GM12878 (cell line): ENCODE measurements at regions not wholly inside any gene's neighbourhood (a gene's known extent, or its start where the extent isn't known, plus 50 kb on each side); places are given as distances from the start of the nearest gene placed in this dataset.

ENCODE experiments used
- ATAC-seq: fragments of 200-7000 bp; cut with Tn5 transposase; 3 replicates; pipeline ENCODE4 v1.9.1; 2020; ENCODE audit warnings: mild to moderate bottlenecking, moderate library complexity
- BruUV-seq: library from RNA; stranded (reverse); fragments of 400-500 nt; replicated peaks from 2 replicates; lab custom pipeline; 2021; lab: Mats Ljungman, UMichigan
- CTCF ChIA-PET: fragments of 300-600 bp; sonication (Branson Sonifier 250); formaldehyde crosslinking; extraction: SDS; loops from one replicate; lab custom pipeline; 2021; ENCODE audit warnings: inconsistent platforms; lab: Yijun Ruan, JAX
- POLR2A ChIA-PET: fragments of 350-600 bp; formaldehyde crosslinking; extraction: SDS; loops from one replicate; lab custom pipeline; 2021; ENCODE audit warnings: inconsistent platforms; lab: Charles Lee
- RAD21 ChIA-PET: fragments of 300-600 bp; sonication (Branson Sonifier 250); formaldehyde crosslinking; loops from one replicate; lab custom pipeline; 2023; ENCODE audit warnings: antibody characterized with exemption; ENCODE audit not compliant: unreplicated experiment; lab: Charles Lee
- SMC1A ChIA-PET: fragments of 300-600 bp; sonication (Branson Sonifier 250); formaldehyde crosslinking; loops from one replicate; lab custom pipeline; 2023; ENCODE audit not compliant: unreplicated experiment, uncharacterized antibody; lab: Charles Lee
- DNase-seq: peaks from one replicate; pipeline ENCODE4 v3.0.0-alpha.2; 2011; ENCODE audit warnings: low read depth, low spot score
- FAIRE-seq: peaks from 3 replicates; lab custom pipeline; 2011; peaks lifted over from hg19 to GRCh38; lab: Jason Lieb, UNC
- H2AFZ ChIP-seq: 2 replicates; pipeline ENCODE4 v1.6.0; 2011; ENCODE audit warnings: low read depth, low read length, control low read depth; ENCODE audit not compliant: control insufficient read depth
- H3K27ac ChIP-seq: 2 replicates; pipeline ENCODE4 v1.5.1; 2011; ENCODE audit warnings: control low read depth; ENCODE audit not compliant: control insufficient read depth, insufficient read depth
- H3K27me3 ChIP-seq, 2 experiments: replicated peaks in 1 of 2; 2 replicates each; pipeline versions ENCODE4 v1.6.0 to v1.6.1; 2011; ENCODE audit warnings: low read length in 1 of 2; ENCODE audit not compliant: control insufficient read depth in 2 of 2, insufficient read depth in 2 of 2
- H3K36me3 ChIP-seq, 2 experiments: 2 replicates each; pipeline ENCODE4 v1.5.1; 2011; ENCODE audit warnings: low read length in 1 of 2; ENCODE audit not compliant: control insufficient read depth in 2 of 2, insufficient read depth in 2 of 2
- H3K4me1 ChIP-seq: 2 replicates; pipeline ENCODE4 v1.6.1; 2011; ENCODE audit warnings: mild to moderate bottlenecking, low read length, moderate library complexity, mixed read lengths; ENCODE audit not compliant: control insufficient read depth, insufficient read depth
- H3K4me2 ChIP-seq: 2 replicates; pipeline ENCODE4 v1.6.0; 2011; ENCODE audit warnings: control low read depth; ENCODE audit not compliant: control insufficient read depth, insufficient read depth
- H3K4me3 ChIP-seq: fragments of 200-600 bp; sonication (generic); 2 replicates; pipeline ENCODE4 v1.5.1; 2016
- H3K79me2 ChIP-seq: 2 replicates; pipeline ENCODE4 v1.6.0; 2011; ENCODE audit warnings: low read length; ENCODE audit not compliant: control insufficient read depth, insufficient read depth
- H3K9ac ChIP-seq: 2 replicates; pipeline ENCODE4 v1.8.0; 2011; ENCODE audit warnings: low read length, control low read depth, mixed read lengths; ENCODE audit not compliant: control insufficient read depth, insufficient read depth
- H3K9me3 ChIP-seq: replicated peaks from 3 replicates; pipeline ENCODE4 v1.5.1; 2011; ENCODE audit warnings: mild to moderate bottlenecking, low read length; ENCODE audit not compliant: control insufficient read depth, insufficient read depth
- H4K20me1 ChIP-seq: 2 replicates; pipeline ENCODE4 v1.6.0; 2011; ENCODE audit not compliant: control insufficient read depth, insufficient read depth
- ASH2L ChIP-seq: fragments of 300-600, 200-600 bp; sonication (generic); IDR thresholded peaks from 2 replicates; pipeline ENCODE4 v1.6.1; 2017; ENCODE audit warnings: low read depth, mild to moderate bottlenecking, borderline replicate concordance
- EGR1 ChIP-seq, 2 experiments: IDR thresholded peaks; 1 replicate in 1 of 2; 2 replicates in 1 of 2; pipeline ENCODE4 v1.6.1; 2011 to 2012; ENCODE audit warnings: low read depth in 2 of 2, low read length in 2 of 2, borderline replicate concordance in 1 of 2, mild to moderate bottlenecking in 1 of 2, moderate library complexity in 1 of 2
- PKNOX1 ChIP-seq: fragments of 450-650 bp; IDR thresholded peaks from 2 replicates; pipeline ENCODE4 v1.6.1; 2016; ENCODE audit warnings: mild to moderate bottlenecking
- PRDM15 ChIP-seq: fragments of 450-650 bp; formaldehyde crosslinking; IDR thresholded peaks from 2 replicates; pipeline ENCODE4 v1.4.0; 2020; ENCODE audit warnings: mild to moderate bottlenecking, moderate library complexity
- SMAD1 ChIP-seq: fragments of 450-650 bp; IDR thresholded peaks from 2 replicates; pipeline ENCODE4 v1.6.1; 2018; ENCODE audit warnings: mild to moderate bottlenecking, low read depth; ENCODE audit not compliant: partially characterized antibody
- SUPT20H ChIP-seq: IDR thresholded peaks from 2 replicates; pipeline ENCODE4 v1.6.1; 2011; ENCODE audit warnings: low read depth, mild to moderate bottlenecking, low read length, moderate library complexity, borderline replicate concordance; ENCODE audit not compliant: control insufficient read depth
- SUZ12 ChIP-seq: fragments of 200-600 bp; sonication (generic); IDR thresholded peaks from one replicate; pipeline ENCODE4 v1.6.1; 2018; ENCODE audit warnings: antibody characterized with exemption, mild to moderate bottlenecking; ENCODE audit not compliant: unreplicated experiment
- USF1 ChIP-seq: IDR thresholded peaks from 2 replicates; pipeline ENCODE4 v1.6.1; 2011; ENCODE audit warnings: borderline replicate concordance, low read depth, mild to moderate bottlenecking, moderate library complexity, mixed read lengths, low read length; ENCODE audit not compliant: insufficient read depth; ENCODE audit errors: extremely low read length
- WRNIP1 ChIP-seq: IDR thresholded peaks from 2 replicates; pipeline ENCODE4 v1.6.1; 2011; ENCODE audit warnings: low read depth, low read length, improper control_type of control experiment, borderline replicate concordance
- ZNF207 ChIP-seq: fragments of 450-650 bp; IDR thresholded peaks from 2 replicates; pipeline ENCODE4 v1.6.1; 2014; ENCODE audit warnings: antibody characterized with exemption, mild to moderate bottlenecking, borderline replicate concordance
- ZNF622 ChIP-seq: fragments of 450-650 bp; IDR thresholded peaks from 2 replicates; pipeline ENCODE4 v1.6.1; 2017; ENCODE audit warnings: mild to moderate bottlenecking, inconsistent platforms
- ZSCAN29 ChIP-seq: fragments of 450-650 bp; IDR thresholded peaks from 2 replicates; pipeline ENCODE4 v1.6.1; 2017; ENCODE audit warnings: mild to moderate bottlenecking, moderate library complexity
- WGBS: methylation state at CpG from one replicate; pipeline ENCODE4 v1.1.6; 2016; ENCODE audit warnings: low lambda C conversion rate; ENCODE audit not compliant: insufficient replicate concordance, insufficient coverage; ENCODE audit errors: missing lambda C conversion rate; 5-methylcytosine and 5-hydroxymethylcytosine counted together
- in situ Hi-C: fragments of 300-500 bp; cut with MboI; formaldehyde crosslinking; loops from 9 replicates; pipeline ENCODE4 v1.14.3; 2018; ENCODE audit warnings: mixed read lengths
- intact Hi-C: fragments of 100-400 bp; cut with micrococcal nuclease; formaldehyde crosslinking; loops from one replicate; pipeline ENCODE4 v1.14.2; 2022; ENCODE audit not compliant: unreplicated experiment

- POLR2A ChIA-PET, result no interaction called here
- in situ Hi-C loops (no loop called here), intact Hi-C loops (no loop called here)
Observed at GRCh38 chr13:22106058-22106457, 435.2 kb downstream of the FGF9 start.

More at GRCh38 chr13:22106058-22106457, 435.2 kb downstream of the FGF9 start:
- CTCF ChIA-PET, result no interaction called here
- Histone ChIP-seq H3K27me3 (no peaks in the 10 kb centered on the region), H4K20me1 (no peaks in the 10 kb centered on the region), H3K9ac (no peak overlapping the region), H3K4me1 (no peaks in the 10 kb centered on the region), H3K4me3 (no peak overlapping the region), H3K36me3 (no peaks in the 10 kb centered on the region), H3K9me3 (no peaks in the 10 kb centered on the region; the same call in 2 of the 3 replicates), H3K4me2 (no peak overlapping the region)
- DNase-seq, result no peak
- TF ChIP-seq SUZ12 (no peak), PKNOX1 (no peak), SUPT20H (no peak), SMAD1 (no peak), ASH2L (no peak), ZSCAN29 (no peak), ZNF207 (no peak), ZNF622 (no peak), USF1 (no peak), PRDM15 (CRISPR knock-in tag) (no peak), WRNIP1 (no peak), EGR1 (IDR thresholded peaks at IDR 0.05; ENCODE audit: borderline replicate concordance in 1 of 2, low read depth in 2 of 2, low read length in 2 of 2) (no peak)
- TF ChIP-seq, all 136 proteins: peak for 0
- no peaks in the 10 kb centered on the region for H3K79me2 ChIP-seq
- WGBS, result 93% methylated on average over 3 of the region's 3 CpGs
- ChIA-PET SMC1A (interaction anchor here (1.1 kb wide), 1 partner anchor 30 kb away, joined by 3 read pairs; no protein-coding TSS in a partner anchor), RAD21 (interaction anchor here (0.6 kb wide), 1 partner anchor 805 kb away, joined by 3 read pairs; no protein-coding TSS in a partner anchor)
- FAIRE-seq, result no peak
- no peak overlapping the region for H2AFZ ChIP-seq
- no peak for ATAC-seq
- BruUV-seq, result no TSS peak
- no peak overlapping the region for H3K27ac ChIP-seq
